ENCODE measurements at regions not wholly inside any gene's neighbourhood (a gene's known extent, or its start where the extent isn't known, plus 50 kb on each side); places are given as distances from the start of the nearest gene placed in this dataset.

DNA sequence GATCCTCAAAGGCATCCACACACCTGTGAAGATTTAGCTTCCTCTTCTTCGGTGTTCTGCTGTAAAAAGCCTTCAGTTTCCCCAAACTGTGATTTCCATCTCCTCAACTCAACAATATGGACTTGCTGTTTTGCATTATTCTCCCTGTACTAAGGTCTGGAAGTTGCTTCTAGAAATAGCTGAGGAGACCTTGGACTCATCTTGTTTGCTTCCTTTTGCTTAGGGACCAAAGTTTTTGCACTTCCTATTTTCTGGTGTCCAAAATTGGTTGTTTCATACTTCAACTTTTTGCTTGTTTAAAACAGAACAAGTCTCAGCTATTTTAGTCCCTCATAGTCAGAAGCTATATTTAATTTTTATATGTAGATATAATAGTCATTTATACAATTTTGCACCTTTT lies 201.9 kb upstream of the COPS8 start:
- WGBS, 5 donors, result 52 to 86% (median 78%) methylated on average over 1 of the region's 1 CpG
- H3K9me3 ChIP-seq, result no peaks in the 10 kb centered on the region

DNA sequence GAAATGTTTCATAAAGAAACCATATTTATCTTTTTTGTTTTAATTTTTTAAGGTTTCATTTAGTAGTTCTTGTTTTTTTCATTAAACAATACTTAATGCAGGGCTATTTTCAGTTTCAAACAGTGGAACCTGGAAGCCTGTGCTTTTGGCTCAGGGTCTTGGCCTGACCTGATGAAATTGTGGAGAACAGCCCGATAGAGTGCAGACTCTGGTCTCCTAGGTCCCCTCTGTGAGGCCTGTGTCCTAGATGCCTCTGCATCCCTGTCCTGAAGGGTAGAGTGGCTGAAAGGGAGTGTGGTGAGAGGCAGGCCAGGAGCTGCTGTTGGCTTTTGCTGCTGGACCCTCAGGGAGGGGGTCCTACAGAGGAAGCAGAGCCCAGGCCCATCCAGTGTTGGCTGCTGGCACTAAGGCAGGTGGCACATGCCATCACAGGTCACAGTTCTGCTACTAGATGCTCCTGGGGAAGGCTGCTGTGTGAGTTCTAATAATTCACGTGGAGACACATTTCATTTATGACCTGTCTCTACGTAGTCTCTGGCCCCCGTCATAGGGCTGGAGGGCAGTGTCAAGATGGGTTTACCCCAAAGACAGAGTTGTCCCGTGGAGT lies 201.0 kb upstream of the COPS8 start:
- no peak for TF ChIP-seq POLR2A (IDR thresholded peaks at IDR 0.05)
- no peaks in the 10 kb centered on the region for H3K36me3 ChIP-seq
- WGBS, 5 donors, result 74 to 92% (median 84%) methylated on average over 5 of the region's 5 CpGs
- no peaks in the 10 kb centered on the region for H3K9me3 ChIP-seq
- DNase-seq, result no peak
- no peak overlapping the region for H3K27ac ChIP-seq
- peaks cover 9 to 21% (median 11%) of the 10 kb centered on the region in 4 donors for H3K4me1 ChIP-seq
- H3K27me3 ChIP-seq, result no peaks in the 10 kb centered on the region
- no peak overlapping the region for H3K4me3 ChIP-seq
- intact Hi-C loops (cut with DNase I; ENCODE audit: low total_unique reads), result no loop called here

More for the DNA sequence above, 201.9 kb upstream of the COPS8 start:
- TF ChIP-seq POLR2AphosphoS5 (IDR thresholded peaks at IDR 0.05), result no peak
- TF ChIP-seq, protein P1, sequence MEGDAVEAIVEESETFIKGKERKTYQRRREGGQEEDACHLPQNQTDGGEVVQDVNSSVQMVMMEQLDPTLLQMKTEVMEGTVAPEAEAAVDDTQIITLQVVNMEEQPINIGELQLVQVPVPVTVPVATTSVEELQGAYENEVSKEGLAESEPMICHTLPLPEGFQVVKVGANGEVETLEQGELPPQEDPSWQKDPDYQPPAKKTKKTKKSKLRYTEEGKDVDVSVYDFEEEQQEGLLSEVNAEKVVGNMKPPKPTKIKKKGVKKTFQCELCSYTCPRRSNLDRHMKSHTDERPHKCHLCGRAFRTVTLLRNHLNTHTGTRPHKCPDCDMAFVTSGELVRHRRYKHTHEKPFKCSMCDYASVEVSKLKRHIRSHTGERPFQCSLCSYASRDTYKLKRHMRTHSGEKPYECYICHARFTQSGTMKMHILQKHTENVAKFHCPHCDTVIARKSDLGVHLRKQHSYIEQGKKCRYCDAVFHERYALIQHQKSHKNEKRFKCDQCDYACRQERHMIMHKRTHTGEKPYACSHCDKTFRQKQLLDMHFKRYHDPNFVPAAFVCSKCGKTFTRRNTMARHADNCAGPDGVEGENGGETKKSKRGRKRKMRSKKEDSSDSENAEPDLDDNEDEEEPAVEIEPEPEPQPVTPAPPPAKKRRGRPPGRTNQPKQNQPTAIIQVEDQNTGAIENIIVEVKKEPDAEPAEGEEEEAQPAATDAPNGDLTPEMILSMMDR (IDR thresholded peaks at IDR 0.05), result no peak
- TF ChIP-seq EP300 (IDR thresholded peaks at IDR 0.05), result no peak
- TF ChIP-seq POLR2A (IDR thresholded peaks at IDR 0.05), result no peak
- DNase-seq, result no peak
- Histone ChIP-seq H3K4me1 (peaks cover 9 to 15% (median 11%) of the 10 kb centered on the region in 4 donors), H3K27me3 (no peaks in the 10 kb centered on the region), H3K36me3 (no peaks in the 10 kb centered on the region), H3K4me3 (no peak overlapping the region), H3K27ac (no peak overlapping the region)
- intact Hi-C loops (cut with DNase I; ENCODE audit: low total_unique reads), result no loop called here

DNA sequence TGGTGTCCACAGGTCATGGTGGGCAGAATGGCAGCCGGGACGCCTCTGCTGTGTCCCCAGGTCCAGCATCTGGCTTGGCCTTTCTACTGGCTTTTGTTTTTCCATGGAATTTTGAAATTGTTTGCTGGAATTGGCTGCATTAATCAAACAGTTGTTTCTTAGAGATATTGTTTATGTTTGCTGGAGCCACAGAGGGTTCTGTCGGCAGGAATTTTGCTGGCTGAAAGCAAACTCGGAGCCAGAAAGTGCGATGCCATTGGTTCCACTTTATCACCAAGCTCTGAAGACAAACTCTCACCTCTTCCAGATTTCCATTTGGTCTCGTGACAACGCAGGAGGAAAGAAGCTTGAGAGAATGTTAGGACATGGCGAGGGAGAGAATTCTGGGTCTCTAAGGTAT lies 199.2 kb upstream of the COPS8 start:
- H3K27ac ChIP-seq, result peak overlapping the region in 1 of 5 donors; percentile 9
- TF ChIP-seq, protein P1 (IDR thresholded peaks at IDR 0.05), result no peak
- TF ChIP-seq POLR2AphosphoS5 (IDR thresholded peaks at IDR 0.05), result no peak
- H3K4me1 ChIP-seq, result peaks cover 9 to 21% (median 11%) of the 10 kb centered on the region in 4 donors
- no peak for DNase-seq
- no peaks in the 10 kb centered on the region for H3K36me3 ChIP-seq
- intact Hi-C loops (cut with DNase I; ENCODE audit: low total_unique reads), result no loop called here
- no peaks in the 10 kb centered on the region for H3K9me3 ChIP-seq
- no peak overlapping the region for H3K4me3 ChIP-seq
- H3K27me3 ChIP-seq, result no peaks in the 10 kb centered on the region
- 81 to 93% (median 88%) methylated on average over 8 of the region's 8 CpGs for WGBS, 5 donors

DNA sequence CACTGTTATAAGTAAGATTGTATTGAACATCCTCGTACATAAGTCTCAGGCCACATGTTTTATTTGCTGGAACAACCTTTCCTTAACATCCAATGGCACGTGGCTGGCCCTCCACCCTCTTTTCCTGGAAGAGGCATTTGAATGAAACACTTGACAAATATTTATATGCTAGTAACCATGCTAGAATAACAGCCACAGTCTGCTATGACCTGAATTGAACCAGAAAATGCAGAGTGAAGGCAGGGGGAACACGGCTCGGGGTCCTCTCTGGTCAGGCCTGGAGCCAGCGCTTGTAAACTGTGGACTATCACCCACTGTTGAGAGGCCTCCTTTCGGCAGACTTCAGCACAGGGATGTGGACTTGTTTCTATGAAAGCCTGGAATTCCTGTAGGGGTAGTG lies 198.2 kb upstream of the COPS8 start:
- Histone ChIP-seq H3K36me3 (no peaks in the 10 kb centered on the region), H3K27me3 (no peaks in the 10 kb centered on the region), H3K9me3 (no peaks in the 10 kb centered on the region), H3K27ac (peak overlapping the region in 4 of 5 donors; percentile 39 to 85 (median 75)), H3K4me3 (no peak overlapping the region), H3K4me1 (peaks cover 9 to 21% (median 11%) of the 10 kb centered on the region in 4 donors)
- intact Hi-C loops (cut with DNase I; ENCODE audit: low total_unique reads), result no loop called here
- 40 to 56% (median 53%) methylated on average over 6 of the region's 6 CpGs for WGBS, 5 donors
- peak in 1 of 2 donors; percentile 79 for DNase-seq
- TF ChIP-seq POLR2AphosphoS5 (IDR thresholded peaks at IDR 0.05), result peak in 1 of 3 donors; percentile 15
- TF ChIP-seq, protein P1 (IDR thresholded peaks at IDR 0.05), result no peak

DNA sequence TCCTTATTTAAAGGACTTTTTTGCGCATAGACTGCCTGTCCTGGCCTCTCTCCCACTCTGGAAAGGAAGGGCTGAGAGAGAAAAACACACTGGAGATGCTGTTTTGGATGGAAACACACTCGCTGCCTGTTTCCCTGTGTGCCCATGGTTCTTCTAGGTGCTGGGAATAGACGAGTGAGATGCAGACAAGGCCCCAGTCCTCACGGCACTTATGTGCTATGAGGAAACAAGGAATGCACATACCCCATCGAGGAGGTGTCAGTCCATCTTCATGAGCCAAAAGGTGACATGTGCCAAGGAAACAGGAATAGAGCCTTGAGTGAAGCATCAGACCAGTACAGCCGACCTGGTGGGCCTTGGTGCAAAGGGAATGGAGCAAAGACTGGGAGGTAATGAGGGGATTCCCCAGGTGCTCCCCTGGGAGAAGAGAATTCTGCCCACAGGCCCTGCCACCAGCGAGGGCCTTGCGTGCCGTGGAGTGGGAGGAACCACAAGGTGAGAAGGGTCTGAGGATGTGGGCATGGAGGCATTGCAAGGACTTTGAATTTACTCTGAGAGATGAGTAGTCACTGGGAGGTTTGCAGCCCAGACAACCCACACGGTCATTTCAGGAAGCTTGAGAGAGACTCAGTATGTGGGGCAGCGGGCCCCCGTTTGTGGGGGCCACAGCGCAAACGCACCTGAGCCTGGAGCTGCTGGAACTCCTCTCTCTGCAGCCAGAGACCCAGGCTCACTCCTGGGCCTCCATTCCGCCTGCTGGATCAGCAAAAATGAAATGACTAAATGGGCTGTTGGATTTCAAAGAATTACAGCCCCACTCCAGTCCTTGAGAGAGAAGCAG lies 197.5 kb upstream of the COPS8 start:
- TF ChIP-seq POLR2A (IDR thresholded peaks at IDR 0.05), result no peak
- no peak for TF ChIP-seq POLR2AphosphoS5 (IDR thresholded peaks at IDR 0.05)
- TF ChIP-seq, protein P1 (IDR thresholded peaks at IDR 0.05), result no peak
- no peak for TF ChIP-seq EP300 (IDR thresholded peaks at IDR 0.05)
- no peak for DNase-seq
- H3K4me3 ChIP-seq, result no peak overlapping the region
- H3K36me3 ChIP-seq, result no peaks in the 10 kb centered on the region
- H3K27ac ChIP-seq, result peak overlapping the region; percentile 18 to 85 (median 73)
- H3K9me3 ChIP-seq, result no peaks in the 10 kb centered on the region
- WGBS, 5 donors, result 82 to 86% (median 85%) methylated on average over 15 of the region's 15 CpGs
- intact Hi-C loops (cut with DNase I; ENCODE audit: low total_unique reads), result no loop called here
- no peaks in the 10 kb centered on the region for H3K27me3 ChIP-seq
- H3K4me1 ChIP-seq, result peaks cover 9 to 21% (median 11%) of the 10 kb centered on the region in 4 donors
